ENCODE measurements at regions not wholly inside any gene's neighbourhood (a gene's known extent, or its start where the extent isn't known, plus 50 kb on each side); places are given as distances from the start of the nearest gene placed in this dataset.

DNA sequence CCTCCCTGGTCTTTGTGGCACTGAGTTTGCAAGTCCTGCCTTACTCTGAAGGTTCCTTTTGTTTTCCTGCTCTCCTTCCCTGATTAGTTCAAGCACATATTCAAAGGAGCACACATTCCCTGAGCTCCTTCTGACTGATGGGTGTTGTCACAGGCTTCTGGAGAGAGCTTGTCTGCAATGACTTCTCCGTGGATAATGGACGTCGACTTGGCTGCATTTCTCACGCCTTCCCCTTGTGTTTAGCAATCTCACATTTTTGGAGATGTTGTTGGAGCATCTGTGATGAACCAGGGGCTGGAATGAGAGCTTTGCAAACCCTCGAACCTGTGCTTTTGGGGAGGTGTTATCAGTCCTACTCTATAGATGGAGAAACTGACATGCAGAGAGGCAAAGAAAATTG is 375.4 kb upstream of the PROK2 start:
- TF ChIP-seq CTCF (IDR thresholded peaks at IDR 0.05) (no peak), ZFX (IDR thresholded peaks at IDR 0.05; ENCODE audit: borderline replicate concordance) (no peak)
